A549 (cell line): ENCODE measurements at regions not wholly inside any gene's neighbourhood (a gene's known extent, or its start where the extent isn't known, plus 50 kb on each side); places are given as distances from the start of the nearest gene placed in this dataset.

Experiments
- ATAC-seq, 2 experiments: fragments of 200-7000 bp in 1 of 2; fragments of >200 bp in 1 of 2; cut with Nextera tagmentation in 1 of 2; cut with Tn5 transposase in 1 of 2; 3 replicates each; pipeline versions ENCODE4 v1.8.0 to v1.9.1; 2018 to 2020; ENCODE audit warnings: mild to moderate bottlenecking in 1 of 2, moderate library complexity in 1 of 2
- CTCF ChIA-PET: fragments of 300-600 bp; sonication (Branson Sonifier 250); formaldehyde crosslinking; extraction: SDS; loops from one replicate; lab custom pipeline; 2021; ENCODE audit warnings: antibody characterized with exemption, inconsistent platforms; lab: Yijun Ruan, JAX
- POLR2A ChIA-PET: fragments of 350-600 bp; formaldehyde crosslinking; extraction: SDS; loops from one replicate; lab custom pipeline; 2021; ENCODE audit warnings: antibody characterized with exemption, inconsistent platforms; lab: Yijun Ruan, JAX
- DNase-seq, 2 experiments: peaks; one replicate each; pipeline versions ENCODE4 v3.0.0 to v3.0.0-alpha.2; 2011 to 2016; ENCODE audit warnings: low read depth in 1 of 2, low spot score in 1 of 2
- FAIRE-seq: peaks from 2 replicates; lab custom pipeline; 2011; peaks lifted over from hg19 to GRCh38; lab: Jason Lieb, UNC
- H3K27ac ChIP-seq, 2 experiments: fragments of >200 bp; sonication (Bioruptor Twin); formaldehyde crosslinking; 3 replicates each; pipeline ENCODE4 v1.5.1; 2016 to 2017
- H3K4me1 ChIP-seq: fragments of >200 bp; sonication (Bioruptor Twin); formaldehyde crosslinking; 3 replicates; pipeline ENCODE4 v1.6.1; 2016
- H3K4me2 ChIP-seq: fragments of >200 bp; sonication (Bioruptor Twin); formaldehyde crosslinking; 3 replicates; pipeline ENCODE4 v1.6.1; 2016
- H3K4me3 ChIP-seq: fragments of >200 bp; sonication (Bioruptor Twin); formaldehyde crosslinking; 3 replicates; pipeline ENCODE4 v1.5.1; 2016
- H3K9me3 ChIP-seq: fragments of >200 bp; sonication (Bioruptor Twin); formaldehyde crosslinking; 3 replicates; pipeline ENCODE4 v1.6.1; 2016
- BCL3 ChIP-seq: fragments of >200 bp; sonication (Bioruptor Twin); formaldehyde crosslinking; IDR thresholded peaks from 3 replicates; pipeline ENCODE4 v1.6.1; 2016
- BHLHE40 ChIP-seq: IDR thresholded peaks from 2 replicates; pipeline ENCODE4 v1.6.1; 2012; ENCODE audit warnings: low read depth, low read length, inconsistent platforms
- CEBPB ChIP-seq, 2 experiments: fragments of >200 bp in 1 of 2; sonication (Bioruptor Twin) in 1 of 2; formaldehyde crosslinking in 1 of 2; IDR thresholded peaks; 2 replicates each; pipeline ENCODE4 v1.6.1; 2012 to 2016
- CHD4 ChIP-seq: fragments of 200-600 bp; sonication (generic); IDR thresholded peaks from 2 replicates; pipeline ENCODE4 v1.6.1; 2016; ENCODE audit warnings: antibody characterized with exemption, mild to moderate bottlenecking, borderline replicate concordance
- CTCF ChIP-seq: fragments of >200 bp; sonication (Bioruptor Twin); formaldehyde crosslinking; IDR thresholded peaks from 3 replicates; pipeline ENCODE4 v1.5.1; 2016
- EHF ChIP-seq: fragments of 250-450 bp; sonication (Bioruptor Pico); IDR thresholded peaks from 2 replicates; pipeline ENCODE4 v1.5.0; 2020; ENCODE audit warnings: mild to moderate bottlenecking
- EHMT2 ChIP-seq: fragments of 200-600 bp; sonication (generic); IDR thresholded peaks from 2 replicates; pipeline ENCODE4 v1.6.1; 2016; ENCODE audit warnings: antibody characterized with exemption, low read depth, mild to moderate bottlenecking, moderate library complexity
- ELK1 ChIP-seq: fragments of 150-350 bp; IDR thresholded peaks from 2 replicates; pipeline ENCODE4 v1.6.1; 2014; ENCODE audit warnings: low read depth, mild to moderate bottlenecking, low read length
- EP300 ChIP-seq, 2 experiments: fragments of >200 bp; sonication (Bioruptor Twin); formaldehyde crosslinking; IDR thresholded peaks; 2 replicates in 1 of 2; 3 replicates in 1 of 2; pipeline ENCODE4 v1.6.1; 2016 to 2017
- ESRRA ChIP-seq: fragments of 150-350 bp; IDR thresholded peaks from 2 replicates; pipeline ENCODE4 v1.6.1; 2014; ENCODE audit warnings: mild to moderate bottlenecking, low read length, borderline replicate concordance
- FOSL2 ChIP-seq, 2 experiments: fragments of 450-650 bp in 1 of 2; fragments of >200 bp in 1 of 2; sonication (Bioruptor Twin) in 1 of 2; formaldehyde crosslinking; IDR thresholded peaks; 2 replicates each; pipeline versions ENCODE4 v1.5.0 to v1.6.1; 2016 to 2020; ENCODE audit warnings: mild to moderate bottlenecking in 1 of 2, moderate library complexity in 1 of 2
- FOXS1 ChIP-seq: fragments of 250-450 bp; sonication (Bioruptor Pico); IDR thresholded peaks from 2 replicates; pipeline ENCODE4 v1.5.0; 2020; ENCODE audit warnings: mild to moderate bottlenecking, moderate library complexity
- GATA3 ChIP-seq: IDR thresholded peaks from 2 replicates; pipeline ENCODE4 v1.6.1; 2012; ENCODE audit warnings: borderline replicate concordance
- HDAC2 ChIP-seq: fragments of 200-600 bp; sonication (generic); IDR thresholded peaks from 2 replicates; pipeline ENCODE4 v1.6.1; 2016
- HES2 ChIP-seq: fragments of >200 bp; sonication (Bioruptor Twin); formaldehyde crosslinking; IDR thresholded peaks from 2 replicates; pipeline ENCODE4 v1.6.1; 2016
- HMGXB4 ChIP-seq: fragments of 250-450 bp; sonication (Bioruptor Pico); IDR thresholded peaks from 2 replicates; pipeline ENCODE4 v1.5.0; 2021; ENCODE audit warnings: mild to moderate bottlenecking, moderate library complexity, borderline replicate concordance
- JUN ChIP-seq, 2 experiments: fragments of >200 bp; sonication (Bioruptor Twin); formaldehyde crosslinking; IDR thresholded peaks; 2 replicates in 1 of 2; 3 replicates in 1 of 2; pipeline ENCODE4 v1.6.1; 2016 to 2017
- JUNB ChIP-seq: fragments of >200 bp; sonication (Bioruptor Twin); formaldehyde crosslinking; IDR thresholded peaks from 2 replicates; pipeline ENCODE4 v1.6.1; 2016
- KDM1A ChIP-seq: fragments of 200-600 bp; sonication (generic); IDR thresholded peaks from 2 replicates; pipeline ENCODE4 v1.6.1; 2016; ENCODE audit warnings: low read depth, mild to moderate bottlenecking
- KDM5A ChIP-seq: fragments of 200-600 bp; sonication (generic); IDR thresholded peaks from 2 replicates; pipeline ENCODE4 v1.6.1; 2016; ENCODE audit warnings: antibody characterized with exemption, mild to moderate bottlenecking
- MAZ ChIP-seq: fragments of 150-350 bp; IDR thresholded peaks from 2 replicates; pipeline ENCODE4 v1.6.1; 2014; ENCODE audit warnings: antibody characterized with exemption, low read depth, low read length, borderline replicate concordance
- MYC ChIP-seq: IDR thresholded peaks from 2 replicates; pipeline ENCODE4 v1.6.1; 2012; ENCODE audit warnings: mild to moderate bottlenecking, inconsistent platforms, low read length, improper control_type of control experiment, borderline replicate concordance
- NFE2L2 ChIP-seq: fragments of 150-350 bp; conservative IDR thresholded peaks from 2 replicates; pipeline ENCODE4 v1.6.1; 2014; ENCODE audit warnings: low read length
- NR3C1 ChIP-seq: fragments of >200 bp; sonication (Bioruptor Twin); formaldehyde crosslinking; IDR thresholded peaks from 3 replicates; pipeline ENCODE4 v1.6.1; 2017
- POLR2A ChIP-seq: IDR thresholded peaks from 2 replicates; pipeline ENCODE4 v1.6.1; 2012; ENCODE audit warnings: mild to moderate bottlenecking, low read length
- POLR2AphosphoS2 ChIP-seq: conservative IDR thresholded peaks from 2 replicates; pipeline ENCODE4 v1.6.1; 2012; ENCODE audit warnings: low read length, improper control_type of control experiment, inconsistent platforms
- RARB ChIP-seq: fragments of 250-450 bp; sonication (Bioruptor Pico); IDR thresholded peaks from 2 replicates; pipeline ENCODE4 v1.8.0; 2021; ENCODE audit warnings: mild to moderate bottlenecking, moderate library complexity
- SREBF2 ChIP-seq: fragments of 450-650 bp; IDR thresholded peaks from 2 replicates; pipeline ENCODE4 v1.6.1; 2014; ENCODE audit warnings: mild to moderate bottlenecking, moderate library complexity
- TFCP2L1 ChIP-seq: fragments of 250-450 bp; sonication (Bioruptor Pico); IDR thresholded peaks from 2 replicates; pipeline ENCODE4 v1.5.0; 2021; ENCODE audit warnings: mild to moderate bottlenecking
- ZFP36 ChIP-seq: fragments of 450-650 bp; IDR thresholded peaks from 2 replicates; pipeline ENCODE4 v1.6.1; 2014; ENCODE audit warnings: borderline replicate concordance; ENCODE audit not compliant: partially characterized antibody
- WGBS: methylation state at CpG from one replicate; pipeline ENCODE4 v1.1.6; 2017; ENCODE audit errors: missing lambda C conversion rate; 5-methylcytosine and 5-hydroxymethylcytosine counted together

GRCh38 chr14:49516286-49516685, 69.9 kb downstream of the RPS29 start:
- ChIA-PET POLR2A (no interaction called here), CTCF (no interaction called here)
- H3K4me2 ChIP-seq, result no peak overlapping the region
- TF ChIP-seq GATA3 (no peak), FOSL2 (IDR thresholded peaks at IDR 0.05) (no peak), FOSL2 (CRISPR knock-in tag; IDR thresholded peaks at IDR 0.05) (no peak), JUN (IDR thresholded peaks at IDR 0.05) (no peak), EHF (CRISPR knock-in tag) (no peak), ESRRA (no peak), KDM1A (no peak), NR3C1 (no peak), HES2 (no peak), NFE2L2 (no peak), FOXS1 (no peak), CEBPB (IDR thresholded peaks at IDR 0.05) (no peak), ZFP36 (no peak), ELK1 (no peak), RARB (CRISPR knock-in tag) (no peak)
- no peak for DNase-seq
- no peak overlapping the region for H3K4me3 ChIP-seq
- H3K27ac ChIP-seq, result no peak overlapping the region
- FAIRE-seq, result no peak
- H3K4me1 ChIP-seq, result no peaks in the 10 kb centered on the region
- 27% methylated on average over 3 of the region's 3 CpGs for WGBS
- no peaks in the 10 kb centered on the region for H3K9me3 ChIP-seq
- ATAC-seq, result no peak

GRCh38 chr14:49512571-49512970, 73.6 kb downstream of the RPS29 start:
- H3K9me3 ChIP-seq, result no peaks in the 10 kb centered on the region
- FAIRE-seq (no peak), ATAC-seq (no peak), DNase-seq (no peak)
- TF ChIP-seq MAZ, result no peak
- TF ChIP-seq CHD4, result no peak
- no peak for TF ChIP-seq POLR2A
- no peak for TF ChIP-seq POLR2AphosphoS2
- TF ChIP-seq GATA3, result no peak
- TF ChIP-seq JUN (IDR thresholded peaks at IDR 0.05), result no peak
- no peak for TF ChIP-seq MYC
- TF ChIP-seq HDAC2, result no peak
- TF ChIP-seq JUNB, result no peak
- no peak for TF ChIP-seq ZFP36
- no peak for TF ChIP-seq CTCF
- H3K4me2 ChIP-seq, result 0 out of 3 replicates have a peak overlapping the region, but pooled peaks have one; percentile 11
- ChIA-PET CTCF (interaction anchor here (0.6 to 1.9 kb wide), 3 partner anchors 35 to 51 kb away, joined by 3 to 5 read pairs (median 4); no protein-coding TSS in a partner anchor), POLR2A (no interaction called here)
- H3K27ac ChIP-seq, result no peak overlapping the region
- no peaks in the 10 kb centered on the region for H3K4me1 ChIP-seq
- no peak overlapping the region for H3K4me3 ChIP-seq

GRCh38 chr14:49512147-49512551, 74.0 kb downstream of the RPS29 start:
- ATAC-seq, result peak in 1 of 2 experiments; percentile 24; a peak in 1 of 6 replicates
- CTCF ChIA-PET, result interaction anchor here (0.6 to 0.8 kb wide), 2 partner anchors 18 to 35 kb away, joined by 3 to 4 read pairs; no protein-coding TSS in a partner anchor

More at GRCh38 chr14:49512147-49512551, 74.0 kb downstream of the RPS29 start:
- 14% methylated on average over 3 of the region's 3 CpGs for WGBS
- FAIRE-seq (no peak), DNase-seq (peak in 1 of 2 experiments; percentile 21)
- no peaks in the 10 kb centered on the region for H3K4me1 ChIP-seq
- POLR2A ChIA-PET, result no interaction called here
- H3K4me2 ChIP-seq, result 0 out of 3 replicates have a peak overlapping the region, but pooled peaks have one; percentile 11
- H3K9me3 ChIP-seq, result no peaks in the 10 kb centered on the region
- H3K27ac ChIP-seq, result no peak overlapping the region
- no peak overlapping the region for H3K4me3 ChIP-seq
- TF ChIP-seq BCL3 (no peak), BHLHE40 (no peak), KDM5A (no peak), FOSL2 (IDR thresholded peaks at IDR 0.05) (no peak), FOSL2 (CRISPR knock-in tag; IDR thresholded peaks at IDR 0.05) (no peak), HMGXB4 (no peak), EP300 (IDR thresholded peaks at IDR 0.05) (no peak), ZFP36 (no peak), GATA3 (no peak), SREBF2 (no peak), TFCP2L1 (CRISPR knock-in tag) (no peak), EHMT2 (no peak)
- TF ChIP-seq, all 56 proteins: peak for 0
